DLD1 (cell line): ENCODE measurements at regions not wholly inside any gene's neighbourhood (a gene's known extent, or its start where the extent isn't known, plus 50 kb on each side); places are given as distances from the start of the nearest gene placed in this dataset.

ENCODE experiments used
- in situ Hi-C: cut with HindIII; loops from 2 replicates; pipeline ENCODE4 v1.10.0; 2017; ENCODE audit warnings: low sequenced_read_pairs

DNA sequence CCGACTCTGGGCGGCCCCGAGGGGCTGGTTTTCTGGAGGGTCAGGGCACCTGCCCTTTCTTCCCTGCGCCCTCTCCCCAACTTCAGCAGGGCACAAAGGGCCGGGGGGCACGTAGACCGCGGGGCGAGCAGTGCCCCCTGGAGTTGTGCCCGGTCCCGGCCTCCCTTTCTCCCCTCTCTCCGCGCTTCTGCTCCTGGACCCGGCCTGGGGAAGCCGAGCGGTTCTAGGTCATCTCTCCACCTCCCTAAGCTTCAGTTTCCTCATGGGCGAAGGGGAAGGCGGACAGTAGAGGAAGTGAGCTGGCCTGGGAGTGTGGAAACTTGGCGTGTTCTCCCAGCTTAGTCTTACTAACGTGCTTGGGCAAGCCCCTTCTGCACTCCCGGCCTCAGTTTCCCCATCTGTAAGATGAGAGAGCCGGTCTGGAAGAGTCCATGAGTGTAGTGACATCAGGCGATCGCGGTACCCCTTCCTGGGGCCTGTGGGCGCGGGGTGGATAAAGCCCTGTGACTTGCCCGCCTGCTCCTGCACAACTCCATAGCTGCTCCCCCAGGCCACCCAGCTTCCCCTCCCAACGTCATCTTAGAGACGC, 158.6 kb upstream of the PARP11 start:
- in situ Hi-C loops = loop anchor here (25.0 kb wide), 1 partner anchor 144 kb away; no protein-coding TSS in a partner anchor

GRCh38 chr12:4030929-4031702, 157.9 kb upstream of the PARP11 start:
- in situ Hi-C loops = loop anchor here (25.0 kb wide), 1 partner anchor 144 kb away; no protein-coding TSS in a partner anchor

- in situ Hi-C loops = loop anchor here (25.0 kb wide), 1 partner anchor 140 kb away; no protein-coding TSS in a partner anchor
Observed at GRCh38 chr12:4027412-4027811, 154.2 kb upstream of the PARP11 start.

DNA sequence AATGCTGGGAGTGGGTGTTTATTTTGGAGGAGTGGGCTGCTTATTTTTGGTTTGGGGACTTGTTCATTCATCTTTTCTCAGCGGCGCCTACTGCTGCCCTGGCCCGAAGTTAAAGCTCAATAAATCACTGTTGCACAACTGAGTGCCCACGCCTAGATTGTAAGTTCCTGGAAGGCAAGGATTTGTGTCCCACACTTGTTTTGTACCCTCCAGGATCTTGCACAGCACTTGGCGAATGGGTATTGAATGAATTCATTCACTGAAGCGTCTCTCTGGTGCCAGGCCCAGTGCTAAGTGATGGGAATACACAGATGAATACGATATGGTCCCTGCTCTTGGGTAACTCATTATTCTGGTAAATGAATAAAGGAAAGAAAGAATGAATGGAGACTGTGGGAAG, 153.3 kb upstream of the PARP11 start:
- in situ Hi-C loops = loop anchor here (25.0 kb wide), 1 partner anchor 139 kb away; no protein-coding TSS in a partner anchor

DNA sequence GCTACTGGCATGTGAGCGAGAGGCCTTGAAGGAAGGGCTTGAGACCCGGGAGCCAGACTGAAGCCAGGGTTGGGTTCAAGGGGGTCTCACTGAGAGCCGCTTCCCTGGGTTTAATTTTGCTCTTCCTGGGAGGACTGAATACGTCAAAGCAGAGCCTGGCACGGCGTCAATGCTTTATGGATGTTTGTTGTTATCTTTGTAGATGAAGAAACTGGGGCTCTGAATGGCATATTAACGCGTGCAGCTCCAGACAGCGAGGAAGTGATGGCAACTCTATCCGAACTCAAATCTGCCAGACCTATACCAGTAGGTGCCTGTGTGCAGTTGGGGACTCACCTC, 152.8 kb upstream of the PARP11 start:
- in situ Hi-C loops = loop anchor here (25.0 kb wide), 1 partner anchor 139 kb away; no protein-coding TSS in a partner anchor

DNA sequence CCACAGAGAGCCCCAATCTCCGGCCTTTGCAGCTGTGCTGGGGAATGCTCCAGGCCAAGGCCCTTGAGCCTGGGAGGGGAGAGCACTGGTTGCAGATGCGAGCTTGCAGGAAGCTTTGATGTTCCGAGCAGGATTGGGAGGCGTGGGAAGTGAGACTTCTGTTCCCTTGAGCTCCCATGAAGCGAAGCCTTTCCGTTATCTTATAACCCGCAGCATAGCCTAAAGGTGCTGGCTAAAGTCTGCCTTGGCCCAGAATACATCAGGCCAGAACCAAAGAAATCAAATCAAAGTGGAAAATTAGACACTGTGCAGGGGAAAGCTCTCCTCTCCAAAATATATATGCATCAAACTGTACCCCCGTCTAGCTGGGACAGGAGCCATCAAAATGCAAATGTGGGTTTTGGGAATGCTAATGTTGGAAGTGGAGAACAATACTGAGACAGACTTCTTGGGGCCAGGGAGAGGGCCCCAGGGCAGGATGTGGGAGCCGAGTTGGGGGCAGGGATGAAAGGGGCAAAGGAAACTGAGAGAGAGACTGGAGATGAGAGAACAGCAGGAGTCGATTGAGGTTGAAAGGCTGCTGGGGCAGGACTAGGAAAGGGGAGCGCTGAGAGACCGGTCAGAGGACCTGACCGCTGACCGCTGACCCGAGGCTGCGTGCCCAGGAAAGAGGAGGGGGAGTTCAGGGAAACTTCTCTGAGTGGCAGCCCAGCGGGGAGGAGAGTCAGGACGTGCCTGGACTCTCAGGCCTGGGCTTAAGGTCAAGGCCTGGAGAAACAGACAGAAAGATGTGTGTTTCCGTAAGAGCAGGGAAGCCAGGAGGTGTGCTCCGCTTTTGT, 152.2 kb upstream of the PARP11 start:
- in situ Hi-C loops = loop anchor here (25.0 kb wide), 1 partner anchor 138 kb away; no protein-coding TSS in a partner anchor

DNA sequence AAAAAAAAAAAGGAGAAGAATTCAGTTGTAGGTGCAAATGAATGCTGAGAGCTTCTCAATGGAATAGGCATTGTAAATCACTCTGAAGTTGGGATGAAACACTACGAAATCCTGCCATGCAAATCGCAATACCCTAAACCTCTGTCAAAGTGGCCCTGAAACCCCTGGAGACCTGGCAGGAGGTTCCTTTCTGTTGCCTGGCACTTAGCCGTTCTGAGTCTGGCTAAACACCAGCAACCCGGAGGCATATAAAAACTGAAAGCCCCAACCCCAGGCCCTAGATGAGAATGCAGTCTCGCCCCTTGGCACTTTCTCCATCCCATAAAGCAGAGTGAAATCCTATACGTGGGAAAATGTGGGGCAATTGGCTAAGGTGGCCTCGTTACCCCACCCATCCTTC, 151.5 kb upstream of the PARP11 start:
- in situ Hi-C loops = loop anchor here (25.0 kb wide), 1 partner anchor 137 kb away; no protein-coding TSS in a partner anchor

- in situ Hi-C loops = no loop called here
Observed at GRCh38 chr12:4015225-4016091, 142.3 kb upstream of the PARP11 start.

DNA sequence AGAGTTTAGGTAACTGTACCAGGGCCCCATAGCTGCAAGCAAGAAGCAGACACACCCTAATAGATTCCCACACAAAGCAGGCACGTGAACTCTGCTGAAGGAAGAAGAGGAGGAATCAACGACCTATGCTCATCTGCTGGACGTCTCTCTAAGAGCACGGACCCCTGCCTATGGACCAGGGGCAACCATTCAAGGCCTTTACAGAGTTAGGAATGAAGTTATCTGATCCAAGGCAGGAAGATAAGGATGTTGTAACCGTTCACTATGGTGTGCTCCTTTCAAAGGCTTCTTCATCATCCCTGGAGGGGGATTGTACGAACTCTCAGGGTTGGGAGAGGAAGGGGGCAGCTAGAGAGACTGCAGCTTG, 141.6 kb upstream of the PARP11 start:
- in situ Hi-C loops = no loop called here

- in situ Hi-C loops = no loop called here
Observed at GRCh38 chr12:4014444-4014843, 141.2 kb upstream of the PARP11 start.

- in situ Hi-C loops = no loop called here
Observed at GRCh38 chr12:4012977-4013968, 140.1 kb upstream of the PARP11 start.

GRCh38 chr12:4012073-4012472, 138.9 kb upstream of the PARP11 start:
- in situ Hi-C loops = no loop called here

DNA sequence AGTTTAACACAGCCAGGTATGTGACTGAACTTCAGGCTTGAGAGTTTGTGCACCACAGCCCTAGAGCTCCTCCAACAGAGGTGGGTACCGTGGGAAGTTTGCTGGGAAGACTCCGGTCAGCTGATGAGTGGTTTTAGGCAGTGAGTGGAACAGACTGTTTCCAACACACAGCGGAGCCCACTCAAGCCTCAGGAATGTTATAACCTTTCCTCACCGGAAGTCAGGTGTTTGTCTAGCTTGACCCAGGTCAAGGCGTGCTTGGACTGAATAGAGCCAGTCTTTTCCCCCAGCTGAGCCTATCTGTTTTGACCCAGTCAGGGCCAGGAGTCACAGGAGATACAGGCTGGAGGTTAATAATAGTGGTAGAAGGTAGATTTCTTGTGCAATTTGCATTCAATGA, 138.4 kb upstream of the PARP11 start:
- in situ Hi-C loops = no loop called here

DNA sequence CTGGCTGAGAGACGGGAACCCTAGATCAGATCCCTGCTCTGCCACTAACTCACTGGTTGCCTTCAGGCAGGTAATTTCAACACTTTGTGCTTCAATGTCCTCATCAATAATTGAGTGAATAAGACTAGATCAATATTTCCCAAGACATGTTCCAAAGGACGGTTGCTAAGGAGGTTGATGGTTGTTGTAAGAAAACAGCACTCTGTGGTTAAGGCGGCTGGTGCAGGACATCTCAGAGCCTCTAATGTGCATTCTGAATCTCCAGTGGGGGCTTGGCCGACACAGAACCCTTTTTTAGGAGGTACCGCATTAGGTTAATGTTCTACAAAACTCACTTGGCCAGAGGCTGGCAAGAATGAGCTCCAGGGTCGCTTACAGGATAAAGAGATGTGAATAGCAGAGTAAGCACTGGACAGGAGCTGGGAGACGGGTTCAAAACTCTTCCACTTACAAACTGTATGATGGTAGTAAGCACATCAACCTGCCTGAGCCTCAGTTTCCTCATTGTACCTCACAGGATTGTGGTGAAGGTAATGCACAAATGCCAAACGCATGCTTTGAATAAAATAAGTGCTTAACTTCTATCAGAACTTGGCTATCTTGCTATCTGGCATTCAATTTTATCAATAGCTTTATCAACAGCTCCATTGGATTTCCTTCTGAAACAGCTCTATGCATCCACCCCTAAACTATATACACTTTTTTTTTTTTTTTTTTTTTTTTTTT, 136.9 kb upstream of the PARP11 start:
- in situ Hi-C loops = no loop called here

GRCh38 chr12:4006743-4007142, 133.5 kb upstream of the PARP11 start:
- in situ Hi-C loops = no loop called here

DNA sequence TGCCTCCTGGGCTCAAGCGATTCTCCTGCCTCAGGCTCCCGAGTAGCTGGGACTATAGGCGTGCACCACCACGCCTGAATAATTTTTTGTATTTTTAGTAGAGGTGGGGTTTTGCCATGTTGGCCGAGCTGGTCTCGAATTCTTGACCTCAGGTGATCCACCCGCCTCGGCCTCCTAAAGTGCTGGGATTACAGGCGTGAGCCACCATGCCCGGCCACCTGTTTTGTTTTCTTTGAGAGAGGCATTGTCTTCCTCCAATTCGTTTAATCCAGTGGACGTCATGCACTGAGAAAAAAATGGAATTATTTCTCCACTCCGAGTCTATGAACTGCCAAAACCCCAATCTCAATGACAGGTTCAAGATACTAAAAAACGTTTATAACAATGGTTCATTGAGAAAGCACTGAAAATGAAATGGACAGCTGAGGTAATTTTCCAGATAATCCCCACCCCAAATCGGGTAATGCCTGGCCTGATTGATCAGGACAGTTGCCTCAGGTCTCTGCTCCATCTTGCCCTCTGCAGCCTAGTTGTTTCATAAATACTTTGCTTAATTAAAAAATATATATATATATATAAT, 132.7 kb upstream of the PARP11 start:
- in situ Hi-C loops = no loop called here

DNA sequence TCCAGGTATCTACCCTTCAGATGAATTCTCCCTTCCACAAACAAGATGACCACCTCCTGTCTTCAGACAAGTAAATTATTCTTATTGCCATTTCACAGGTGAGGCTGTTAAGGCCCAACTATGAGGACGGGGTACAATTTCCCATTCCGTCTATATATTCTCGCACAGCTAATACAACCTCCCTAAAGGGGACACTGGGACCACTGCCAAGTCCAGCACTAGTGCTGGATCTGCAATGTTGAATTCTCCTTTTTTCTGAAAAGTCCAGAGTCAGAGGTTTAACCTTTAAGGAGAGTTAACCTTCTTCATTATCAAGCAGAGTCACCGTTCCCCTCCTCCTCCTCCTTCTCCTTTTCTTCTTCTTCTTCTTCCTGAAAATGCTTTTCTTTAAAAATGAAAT, 130.4 kb upstream of the PARP11 start:
- in situ Hi-C loops = no loop called here

DNA sequence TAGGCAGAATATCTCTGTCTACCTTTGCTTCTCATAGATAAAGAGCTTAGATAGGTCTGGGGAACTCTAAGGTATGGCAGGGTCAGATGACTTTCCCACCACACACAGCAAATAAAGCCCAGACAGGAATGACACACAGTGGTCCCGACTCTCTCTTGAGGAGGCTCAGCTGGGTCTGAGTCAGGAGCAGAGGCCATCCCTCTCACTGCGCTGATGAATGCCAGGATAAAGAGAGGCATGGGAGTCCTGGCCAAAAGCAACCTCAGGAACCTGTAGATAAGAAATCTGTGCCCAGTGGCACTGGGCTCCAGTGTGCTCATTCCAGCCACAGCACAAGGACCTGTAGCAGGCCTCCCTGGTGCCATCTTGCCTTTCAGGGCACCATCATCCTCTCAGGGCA, 129.4 kb upstream of the PARP11 start:
- in situ Hi-C loops = no loop called here
